Ovary (tissue), 7 donors: ENCODE measurements at regions not wholly inside any gene's neighbourhood (a gene's known extent, or its start where the extent isn't known, plus 50 kb on each side); places are given as distances from the start of the nearest gene placed in this dataset.
"Not testable (repeated sequence)": the region's sequence is repeated elsewhere in the genome, so short reads cannot be mapped to it uniquely, and the experiment has no call there.

Source experiments
- DNase-seq, 5 donors: peaks; one replicate each; pipeline ENCODE4 v3.0.0-alpha.2; 2019 to 2020
- H3K27ac ChIP-seq, 2 donors: fragments of 200-600 bp; one replicate each; pipeline versions ENCODE4 v1.5.1 to v1.8.0; 2019 to 2022
- H3K27me3 ChIP-seq: fragments of 200-600 bp; one replicate; pipeline ENCODE4 v1.8.0; 2022
- H3K36me3 ChIP-seq: fragments of 200-600 bp; sonication (generic); one replicate; pipeline ENCODE4 v1.5.1; 2019
- H3K4me1 ChIP-seq: one replicate; pipeline ENCODE4 v1.8.1; 2013; ENCODE audit warnings: mild to moderate bottlenecking, moderate library complexity; ENCODE audit not compliant: insufficient read depth
- H3K4me3 ChIP-seq: fragments of 200-600 bp; sonication (generic); one replicate; pipeline ENCODE4 v1.5.1; 2017
- H3K9me3 ChIP-seq, 2 donors: fragments of 200-600 bp in 1 of 2; sonication (generic) in 1 of 2; one replicate each; pipeline versions ENCODE4 v1.5.1 to v1.8.1; 2013 to 2019; ENCODE audit warnings: mild to moderate bottlenecking in 1 of 2, moderate library complexity in 1 of 2
- EP300 ChIP-seq: sonication (generic); formaldehyde crosslinking; IDR thresholded peaks from one replicate; pipeline ENCODE4 v1.6.1; 2017; ENCODE audit warnings: antibody characterized with exemption
- POLR2A ChIP-seq: fragments of 450-650 bp; IDR thresholded peaks from one replicate; pipeline ENCODE4 v1.6.1; 2017; ENCODE audit warnings: antibody characterized with exemption, mild to moderate bottlenecking, moderate library complexity
- WGBS, 3 donors: extraction: QIAGEN DNeasy Blood & Tissue Kit in 1 of 3; methylation state at CpG; one replicate each; pipeline versions ENCODE4 v1.1.5 to v1.1.7; 2013 to 2017; 5-methylcytosine and 5-hydroxymethylcytosine counted together
- intact Hi-C, 4 donors: fragments of 100-400 bp; cut with DNase I; formaldehyde crosslinking; loops; one replicate each; pipeline versions ENCODE4 v1.11.0 to v1.15.1; 2022 to 2023
- TF ChIP-seq, protein P1 (sequence below), 3 donors: fragments of 450-650 bp in 2 of 3; fragments of 200-600 bp in 1 of 3; IDR thresholded peaks; one replicate each; pipeline versions ENCODE4 v1.5.1 to v1.8.0; 2016 to 2022; ENCODE audit warnings: antibody characterized with exemption in 3 of 3, mild to moderate bottlenecking in 1 of 3
- donor health status: DM: no; HTN: no; CAD: no; lungs with moderate emphysema.
- donor health status: DM: no; HTN: no; CAD: no.
- donor health status: Bipolar disorder and iron deficiency.
- donor health status: DM: no; HTN: no; CAD: no.
- donor health status: DM: yes; HTN: yes; CAD: no.

DNA sequence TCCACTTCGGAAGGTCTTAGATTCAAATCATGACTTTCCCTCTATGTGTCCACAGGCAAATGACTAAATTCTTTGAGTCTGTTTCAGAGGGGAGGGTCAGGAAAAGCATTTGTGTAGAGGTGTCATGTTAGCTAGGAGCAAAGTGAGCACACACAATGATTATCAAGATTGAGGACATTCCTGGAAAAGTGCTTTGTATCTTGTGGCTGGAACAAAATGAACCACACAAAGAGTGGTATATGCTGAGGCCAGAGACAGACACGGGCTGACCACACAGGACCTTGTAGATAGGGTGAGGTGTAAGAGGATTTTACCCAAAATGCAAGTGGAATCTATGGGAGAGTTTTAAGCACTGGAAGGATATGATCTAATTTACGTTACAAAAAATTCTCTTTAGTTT is 245.3 kb upstream of the NMUR2 start:
- TF ChIP-seq EP300 (no peak), POLR2A (no peak)
- TF ChIP-seq, protein P1, sequence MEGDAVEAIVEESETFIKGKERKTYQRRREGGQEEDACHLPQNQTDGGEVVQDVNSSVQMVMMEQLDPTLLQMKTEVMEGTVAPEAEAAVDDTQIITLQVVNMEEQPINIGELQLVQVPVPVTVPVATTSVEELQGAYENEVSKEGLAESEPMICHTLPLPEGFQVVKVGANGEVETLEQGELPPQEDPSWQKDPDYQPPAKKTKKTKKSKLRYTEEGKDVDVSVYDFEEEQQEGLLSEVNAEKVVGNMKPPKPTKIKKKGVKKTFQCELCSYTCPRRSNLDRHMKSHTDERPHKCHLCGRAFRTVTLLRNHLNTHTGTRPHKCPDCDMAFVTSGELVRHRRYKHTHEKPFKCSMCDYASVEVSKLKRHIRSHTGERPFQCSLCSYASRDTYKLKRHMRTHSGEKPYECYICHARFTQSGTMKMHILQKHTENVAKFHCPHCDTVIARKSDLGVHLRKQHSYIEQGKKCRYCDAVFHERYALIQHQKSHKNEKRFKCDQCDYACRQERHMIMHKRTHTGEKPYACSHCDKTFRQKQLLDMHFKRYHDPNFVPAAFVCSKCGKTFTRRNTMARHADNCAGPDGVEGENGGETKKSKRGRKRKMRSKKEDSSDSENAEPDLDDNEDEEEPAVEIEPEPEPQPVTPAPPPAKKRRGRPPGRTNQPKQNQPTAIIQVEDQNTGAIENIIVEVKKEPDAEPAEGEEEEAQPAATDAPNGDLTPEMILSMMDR (IDR thresholded peaks at IDR 0.05) = no peak
- Histone ChIP-seq H3K36me3 (no peaks in the 10 kb centered on the region), H3K27me3 (no peaks in the 10 kb centered on the region), H3K4me3 (no peak overlapping the region), H3K27ac (no peak overlapping the region), H3K9me3 (no peaks in the 10 kb centered on the region), H3K4me1 (no peaks in the 10 kb centered on the region)
- DNase-seq = no peak
- WGBS, 3 donors = 73 to 79% (median 75%) methylated on average over 3 of the region's 3 CpGs
- intact Hi-C loops = no loop called here

DNA sequence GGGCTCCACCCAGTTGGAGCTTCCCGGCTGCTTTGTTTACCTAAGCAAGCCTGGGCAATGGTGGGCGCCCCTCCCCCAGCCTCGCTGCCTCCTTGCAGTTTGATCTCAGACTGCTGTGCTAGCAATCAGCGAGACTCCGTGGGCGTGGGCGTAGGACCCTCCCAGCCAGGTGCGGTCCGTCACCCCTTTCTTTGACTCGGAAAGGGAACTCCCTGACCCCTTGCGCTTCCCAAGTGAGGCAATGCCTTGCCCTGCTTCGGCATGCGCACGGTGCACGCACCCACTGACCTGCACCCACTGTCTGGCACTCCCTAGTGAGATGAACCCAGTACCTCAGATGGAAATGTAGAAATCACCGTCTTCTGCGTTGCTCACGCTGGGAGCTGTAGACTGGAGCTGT is 254.4 kb upstream of the NMUR2 start:
- intact Hi-C loops, H3K27me3 ChIP-seq, H3K4me3 ChIP-seq, DNase-seq, H3K36me3 ChIP-seq, H3K27ac ChIP-seq, H3K9me3 ChIP-seq, H3K4me1 ChIP-seq: not testable (repeated sequence)
- WGBS, 3 donors = 63 to 67% (median 64%) methylated on average over 18 of the region's 18 CpGs

DNA sequence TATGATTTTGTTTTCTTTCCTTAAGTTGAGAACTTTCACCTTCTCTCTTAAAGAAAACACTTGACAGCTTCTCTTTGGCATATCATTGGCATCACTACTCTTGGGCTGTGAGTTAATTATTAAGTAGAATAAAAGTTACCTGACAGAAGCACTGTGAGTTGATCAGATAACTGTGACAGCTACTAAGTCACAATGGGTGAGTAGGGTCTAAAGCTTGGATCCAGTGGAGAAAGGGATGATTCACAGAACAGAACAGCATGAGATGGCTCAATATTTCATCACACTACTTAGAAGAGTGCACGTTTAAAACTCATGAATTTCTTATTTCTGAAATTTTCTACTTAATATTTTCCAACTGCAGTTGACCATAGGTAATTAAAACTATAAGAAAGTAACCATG is 268.5 kb upstream of the NMUR2 start:
- intact Hi-C loops = no loop called here
- H3K4me3 ChIP-seq = no peak overlapping the region
- no peak for TF ChIP-seq EP300
- TF ChIP-seq, protein P1 (IDR thresholded peaks at IDR 0.05) = no peak
- no peak for TF ChIP-seq POLR2A
- no peaks in the 10 kb centered on the region for H3K27me3 ChIP-seq
- DNase-seq = no peak
- no peaks in the 10 kb centered on the region for H3K4me1 ChIP-seq
- no peaks in the 10 kb centered on the region for H3K36me3 ChIP-seq
- 72 to 74% (median 73%) methylated on average over 1 of the region's 1 CpG for WGBS, 3 donors
- H3K9me3 ChIP-seq = no peaks in the 10 kb centered on the region
- H3K27ac ChIP-seq = no peak overlapping the region

DNA sequence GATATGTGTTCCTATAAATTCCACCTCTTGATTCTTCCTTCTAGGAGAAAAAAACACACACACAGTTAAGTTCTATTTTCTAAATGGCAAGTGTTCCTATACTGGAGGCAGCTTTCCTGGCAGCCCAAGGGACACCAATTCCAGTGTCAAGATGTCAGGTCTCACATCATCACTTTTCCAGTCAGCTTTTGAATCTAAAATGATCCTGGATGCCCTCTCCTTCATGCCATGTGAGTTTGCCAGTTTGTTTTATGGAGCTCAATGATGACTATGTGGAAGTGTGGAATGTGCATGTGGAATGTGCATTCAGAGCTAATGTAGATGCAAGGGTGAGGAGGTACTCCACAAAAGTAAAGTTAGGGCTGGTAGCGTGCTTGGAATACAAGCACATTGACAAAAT is 269.3 kb upstream of the NMUR2 start:
- Histone ChIP-seq H3K4me3 (no peak overlapping the region), H3K27me3 (no peaks in the 10 kb centered on the region), H3K27ac (no peak overlapping the region), H3K9me3 (no peaks in the 10 kb centered on the region), H3K4me1 (no peaks in the 10 kb centered on the region), H3K36me3 (no peaks in the 10 kb centered on the region)
- intact Hi-C loops = no loop called here
- DNase-seq = no peak
- TF ChIP-seq, protein P1 (IDR thresholded peaks at IDR 0.05) = no peak
- no peak for TF ChIP-seq POLR2A
- no peak for TF ChIP-seq EP300
- WGBS, 3 donors = 94 to 96% (median 95%) methylated on average over 1 of the region's 1 CpG

DNA sequence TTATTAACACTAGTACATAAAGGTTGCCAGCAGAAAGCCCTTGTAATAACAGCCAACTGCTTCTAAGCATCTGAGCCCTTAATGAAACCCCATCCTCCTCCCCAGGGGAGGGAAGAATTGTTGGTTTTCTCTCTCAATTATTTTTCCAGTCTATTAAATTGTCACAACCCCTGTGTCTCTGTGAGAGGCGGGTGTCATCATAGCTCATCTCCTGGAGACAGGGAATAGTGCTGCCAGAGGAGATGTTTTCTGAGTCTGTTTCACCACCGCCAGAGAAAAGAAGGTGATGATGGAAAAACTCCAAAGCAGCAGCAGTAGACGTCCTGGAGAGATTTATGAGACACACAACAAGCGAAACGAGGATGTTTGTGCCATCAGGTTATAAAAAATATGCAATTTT is 271.1 kb upstream of the NMUR2 start:
- Histone ChIP-seq H3K27me3 (no peaks in the 10 kb centered on the region), H3K27ac (no peak overlapping the region), H3K4me3 (no peak overlapping the region), H3K4me1 (no peaks in the 10 kb centered on the region), H3K36me3 (no peaks in the 10 kb centered on the region), H3K9me3 (no peaks in the 10 kb centered on the region)
- intact Hi-C loops = no loop called here
- no peak for DNase-seq
- 19 to 24% (median 21%) methylated on average over 5 of the region's 5 CpGs for WGBS, 3 donors
- no peak for TF ChIP-seq POLR2A

DNA sequence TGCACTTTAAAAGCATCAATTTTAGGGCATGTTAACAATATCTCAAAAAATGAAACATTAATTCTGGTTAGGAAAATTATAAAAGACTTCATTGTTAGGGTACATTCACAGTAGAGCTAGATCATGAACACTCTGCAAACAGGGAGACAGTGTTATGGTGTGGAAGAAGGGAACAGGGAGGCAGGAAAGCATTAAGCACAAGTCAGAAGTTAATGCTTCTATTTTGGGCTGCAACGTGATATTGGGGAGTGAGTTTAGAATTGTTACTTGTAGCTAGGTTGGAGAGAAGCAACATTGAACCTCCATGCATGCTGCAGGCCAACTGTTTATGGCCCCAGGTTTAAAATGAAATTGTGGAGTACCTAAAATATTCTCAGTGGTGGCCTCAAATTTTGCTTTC is 278.1 kb upstream of the NMUR2 start:
- Histone ChIP-seq H3K9me3 (no peaks in the 10 kb centered on the region), H3K4me3 (no peak overlapping the region), H3K4me1 (no peaks in the 10 kb centered on the region), H3K27ac (no peak overlapping the region), H3K36me3 (no peaks in the 10 kb centered on the region), H3K27me3 (no peaks in the 10 kb centered on the region)
- WGBS, 3 donors = 45 to 65% (median 64%) methylated on average over 1 of the region's 1 CpG
- no peak for DNase-seq
- intact Hi-C loops = no loop called here
- TF ChIP-seq POLR2A (no peak), EP300 (no peak)
- TF ChIP-seq, protein P1 (IDR thresholded peaks at IDR 0.05) = no peak
